HEK293 (cell line): ENCODE measurements at regions not wholly inside any gene's neighbourhood (a gene's known extent, or its start where the extent isn't known, plus 50 kb on each side); places are given as distances from the start of the nearest gene placed in this dataset.

Experiments
- CTCF ChIA-PET: fragments of 350-600 bp; formaldehyde crosslinking; extraction: SDS; loops from one replicate; lab custom pipeline; 2021; ENCODE audit warnings: antibody characterized with exemption; lab: Yijun Ruan, JAX
- POLR2A ChIA-PET: fragments of 300-600 bp; formaldehyde crosslinking; extraction: SDS; loops from one replicate; lab custom pipeline; 2020; ENCODE audit warnings: antibody characterized with exemption, inconsistent platforms; lab: Yijun Ruan, JAX
- H3K27ac ChIP-seq: fragments of 200-500 bp; sonication (Bioruptor generic); 2 replicates; pipeline ENCODE4 v1.5.1; 2014; ENCODE audit warnings: low read depth, low read length, control low read depth, inconsistent platforms; ENCODE audit errors: extremely low read depth
- H3K36me3 ChIP-seq, 2 experiments: fragments of 200-500 bp in 1 of 2; sonication (Bioruptor generic) in 1 of 2; 1 replicate in 1 of 2; 2 replicates in 1 of 2; pipeline ENCODE4 v1.5.1; 2014 to 2017; ENCODE audit warnings: inconsistent platforms in 2 of 2, low read length in 2 of 2; ENCODE audit not compliant: control insufficient read depth in 2 of 2, insufficient read depth in 1 of 2
- H3K4me1 ChIP-seq: fragments of 200-500 bp; sonication (Bioruptor generic); 2 replicates; pipeline ENCODE4 v1.5.1; 2014; ENCODE audit warnings: mild to moderate bottlenecking, low read length, inconsistent platforms; ENCODE audit not compliant: control insufficient read depth, insufficient read depth
- H3K4me3 ChIP-seq: 2 replicates; pipeline ENCODE4 v1.5.1; 2011; ENCODE audit warnings: low read depth, mild to moderate bottlenecking, control low read depth, low read length, moderate library complexity
- H3K9me3 ChIP-seq: fragments of 200-500 bp; sonication (Bioruptor generic); 2 replicates; pipeline ENCODE4 v1.5.1; 2014; ENCODE audit warnings: low read depth, low read length, inconsistent platforms; ENCODE audit not compliant: control insufficient read depth, insufficient read depth
- AEBP2 ChIP-seq: fragments of 450-650 bp; formaldehyde crosslinking; IDR thresholded peaks from 2 replicates; pipeline ENCODE4 v1.5.1; 2016; ENCODE audit warnings: missing biosample characterization, missing genetic modification characterization, borderline replicate concordance
- OVOL3 ChIP-seq: fragments of 450-650 bp; formaldehyde crosslinking; IDR thresholded peaks from 2 replicates; pipeline ENCODE4 v1.5.1; 2016; ENCODE audit warnings: missing biosample characterization, missing genetic modification characterization
- PRDM10 ChIP-seq: fragments of 450-650 bp; formaldehyde crosslinking; IDR thresholded peaks from 2 replicates; pipeline ENCODE4 v1.5.1; 2016; ENCODE audit warnings: missing biosample characterization, missing genetic modification characterization
- RBAK ChIP-seq: fragments of 450-650 bp; formaldehyde crosslinking; IDR thresholded peaks from 2 replicates; pipeline ENCODE4 v1.5.1; 2016; ENCODE audit warnings: missing biosample characterization, missing genetic modification characterization
- SP2 ChIP-seq: fragments of 450-650 bp; formaldehyde crosslinking; IDR thresholded peaks from 2 replicates; pipeline ENCODE4 v1.5.1; 2016; ENCODE audit warnings: missing biosample characterization, missing genetic modification characterization
- ZBTB11 ChIP-seq: fragments of 450-650 bp; formaldehyde crosslinking; conservative IDR thresholded peaks from 2 replicates; pipeline ENCODE4 v1.5.1; 2016; ENCODE audit warnings: low read depth, missing biosample characterization, missing genetic modification characterization
- ZBTB20 ChIP-seq: fragments of 450-650 bp; formaldehyde crosslinking; IDR thresholded peaks from 2 replicates; pipeline ENCODE4 v1.5.1; 2016; ENCODE audit warnings: missing biosample characterization, missing genetic modification characterization
- ZNF112 ChIP-seq: fragments of 450-650 bp; formaldehyde crosslinking; IDR thresholded peaks from 2 replicates; pipeline ENCODE4 v1.5.0; 2017; ENCODE audit warnings: missing biosample characterization, missing genetic modification characterization
- ZNF121 ChIP-seq: fragments of 450-650 bp; formaldehyde crosslinking; IDR thresholded peaks from 2 replicates; pipeline ENCODE4 v1.5.1; 2016; ENCODE audit warnings: missing biosample characterization, missing genetic modification characterization
- ZNF148 ChIP-seq: fragments of 450-650 bp; formaldehyde crosslinking; IDR thresholded peaks from 2 replicates; pipeline ENCODE4 v1.5.0; 2017; ENCODE audit warnings: missing biosample characterization, missing genetic modification characterization, borderline replicate concordance
- ZNF202 ChIP-seq: fragments of 450-650 bp; formaldehyde crosslinking; IDR thresholded peaks from 2 replicates; pipeline ENCODE4 v1.5.1; 2016; ENCODE audit warnings: missing biosample characterization, missing genetic modification characterization, borderline replicate concordance
- ZNF214 ChIP-seq: fragments of 450-650 bp; formaldehyde crosslinking; IDR thresholded peaks from 2 replicates; pipeline ENCODE4 v1.5.1; 2017; ENCODE audit warnings: missing biosample characterization, mild to moderate bottlenecking, missing genetic modification characterization, borderline replicate concordance
- ZNF280D ChIP-seq: fragments of 450-650 bp; formaldehyde crosslinking; IDR thresholded peaks from 2 replicates; pipeline ENCODE4 v1.5.1; 2016; ENCODE audit warnings: missing biosample characterization, missing genetic modification characterization
- ZNF473 ChIP-seq: fragments of 450-650 bp; formaldehyde crosslinking; IDR thresholded peaks from 2 replicates; pipeline ENCODE4 v1.5.1; 2017; ENCODE audit warnings: missing biosample characterization, missing genetic modification characterization
- ZNF548 ChIP-seq: fragments of 450-650 bp; formaldehyde crosslinking; IDR thresholded peaks from 2 replicates; pipeline ENCODE4 v1.5.1; 2016; ENCODE audit warnings: missing biosample characterization, missing genetic modification characterization
- ZNF555 ChIP-seq: fragments of 450-650 bp; formaldehyde crosslinking; conservative IDR thresholded peaks from 2 replicates; pipeline ENCODE4 v1.5.1; 2017; ENCODE audit warnings: missing biosample characterization, mild to moderate bottlenecking, missing genetic modification characterization, inconsistent platforms
- ZNF707 ChIP-seq: fragments of 450-650 bp; formaldehyde crosslinking; IDR thresholded peaks from 2 replicates; pipeline ENCODE4 v1.5.1; 2016; ENCODE audit warnings: missing biosample characterization, missing genetic modification characterization
- ZSCAN18 ChIP-seq: fragments of 450-650 bp; formaldehyde crosslinking; IDR thresholded peaks from 2 replicates; pipeline ENCODE4 v1.5.1; 2016; ENCODE audit warnings: missing biosample characterization, missing genetic modification characterization
- ZXDB ChIP-seq: fragments of 450-650 bp; formaldehyde crosslinking; IDR thresholded peaks from 2 replicates; pipeline ENCODE4 v1.5.1; 2016; ENCODE audit warnings: missing biosample characterization, missing genetic modification characterization

GRCh38 chr2:223282221-223282620 is 230.2 kb downstream of the KCNE4 start:
- Histone ChIP-seq H3K4me1 (no peaks in the 10 kb centered on the region), H3K9me3 (no peaks in the 10 kb centered on the region), H3K4me3 (no peak overlapping the region), H3K27ac (no peak overlapping the region), H3K36me3 (no peaks in the 10 kb centered on the region)
- POLR2A ChIA-PET, result no interaction called here
- no peak for TF ChIP-seq PRDM10 (tag by site-specific recombination)
- TF ChIP-seq ZBTB11 (tag by site-specific recombination), result no peak
- no peak for TF ChIP-seq ZNF121 (tag by site-specific recombination)
- no peak for TF ChIP-seq ZNF280D (tag by site-specific recombination)
- no peak for TF ChIP-seq ZNF473 (tag by site-specific recombination)
- no peak for TF ChIP-seq ZNF202
- no peak for TF ChIP-seq OVOL3 (tag by site-specific recombination)
- no peak for TF ChIP-seq ZNF555 (tag by site-specific recombination)
- TF ChIP-seq ZNF148 (tag by site-specific recombination), result no peak
- no peak for TF ChIP-seq RBAK (tag by site-specific recombination)
- CTCF ChIA-PET, result no interaction called here

- ChIA-PET CTCF (interaction anchor here (0.6 kb wide), 1 partner anchor 67 kb away, joined by 3 read pairs; no protein-coding TSS in a partner anchor), POLR2A (no interaction called here)
- H3K9me3 ChIP-seq, result no peaks in the 10 kb centered on the region
- no peak overlapping the region for H3K27ac ChIP-seq
- no peaks in the 10 kb centered on the region for H3K36me3 ChIP-seq
- no peak overlapping the region for H3K4me3 ChIP-seq
- H3K4me1 ChIP-seq, result no peaks in the 10 kb centered on the region
- TF ChIP-seq ZSCAN18 (tag by site-specific recombination) (no peak), ZNF121 (tag by site-specific recombination) (no peak), ZXDB (no peak), ZBTB20 (tag by site-specific recombination) (no peak), AEBP2 (no peak), SP2 (tag by site-specific recombination) (no peak), ZNF707 (no peak), ZNF548 (no peak), ZNF112 (tag by site-specific recombination) (no peak), ZNF214 (tag by site-specific recombination) (no peak)
Observed at GRCh38 chr2:223283329-223283728, 231.3 kb downstream of the KCNE4 start.
